ENCODE measurements at regions not wholly inside any gene's neighbourhood (a gene's known extent, or its start where the extent isn't known, plus 50 kb on each side); places are given as distances from the start of the nearest gene placed in this dataset.

DNA sequence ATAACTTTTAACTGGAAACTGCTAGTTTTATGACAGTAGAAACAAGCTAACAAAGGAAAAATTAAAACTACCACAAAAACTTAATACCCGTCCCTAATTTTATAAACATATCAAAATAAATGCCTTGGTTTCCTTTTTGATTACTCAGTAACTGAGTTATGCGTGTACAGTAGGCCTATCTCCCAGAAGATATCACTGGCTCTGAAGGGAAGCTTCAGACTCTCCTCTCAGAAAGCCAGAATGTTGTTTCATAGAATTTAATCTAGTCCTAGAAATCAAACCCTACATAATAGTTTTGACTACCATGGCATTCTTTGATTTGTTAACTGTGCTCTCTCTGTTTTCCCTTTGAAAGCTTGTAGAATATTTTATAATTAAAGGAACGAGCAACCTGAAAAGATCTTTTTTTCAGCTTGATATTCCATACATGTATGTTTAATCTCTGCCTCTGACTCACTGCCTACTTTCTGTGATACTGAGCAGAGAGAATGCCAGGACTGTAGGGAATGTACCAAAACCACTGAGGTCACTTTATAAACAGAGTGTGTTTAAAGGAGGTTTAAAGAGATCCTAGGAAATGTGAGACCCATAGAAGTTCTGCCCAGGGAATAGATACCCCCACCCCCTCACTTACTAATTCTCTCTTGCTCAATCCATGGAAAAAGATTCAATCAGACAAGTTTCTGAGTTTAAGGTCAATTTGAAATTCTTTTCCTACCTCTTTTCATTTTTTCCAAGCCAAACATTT lies 311.5 kb downstream of the HDGFL1 start:
- DNase-seq (ENCODE audit: low read depth) = peak; percentile 97

DNA sequence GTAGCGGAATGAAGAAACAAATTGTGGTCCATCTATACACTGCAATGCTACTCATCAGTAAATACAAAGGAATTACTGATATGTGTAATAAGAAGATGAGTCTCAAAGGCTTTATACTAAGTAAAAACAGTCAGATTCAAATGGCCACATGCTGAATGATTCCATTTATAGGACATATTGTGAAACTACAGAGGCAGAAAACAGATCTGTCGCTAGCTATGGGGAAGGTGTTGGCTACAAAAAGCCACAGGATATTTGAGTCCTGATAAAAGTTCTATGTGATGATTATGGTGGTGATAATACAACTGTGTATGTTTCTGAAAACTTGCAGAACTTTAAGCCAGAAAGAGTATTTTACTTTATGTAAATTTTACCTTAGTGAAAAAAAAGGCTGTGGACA lies 313.2 kb downstream of the HDGFL1 start:
- H3K4me3 ChIP-seq (ENCODE audit: low read depth, low read length) = no peak overlapping the region
- TF ChIP-seq, protein P1, sequence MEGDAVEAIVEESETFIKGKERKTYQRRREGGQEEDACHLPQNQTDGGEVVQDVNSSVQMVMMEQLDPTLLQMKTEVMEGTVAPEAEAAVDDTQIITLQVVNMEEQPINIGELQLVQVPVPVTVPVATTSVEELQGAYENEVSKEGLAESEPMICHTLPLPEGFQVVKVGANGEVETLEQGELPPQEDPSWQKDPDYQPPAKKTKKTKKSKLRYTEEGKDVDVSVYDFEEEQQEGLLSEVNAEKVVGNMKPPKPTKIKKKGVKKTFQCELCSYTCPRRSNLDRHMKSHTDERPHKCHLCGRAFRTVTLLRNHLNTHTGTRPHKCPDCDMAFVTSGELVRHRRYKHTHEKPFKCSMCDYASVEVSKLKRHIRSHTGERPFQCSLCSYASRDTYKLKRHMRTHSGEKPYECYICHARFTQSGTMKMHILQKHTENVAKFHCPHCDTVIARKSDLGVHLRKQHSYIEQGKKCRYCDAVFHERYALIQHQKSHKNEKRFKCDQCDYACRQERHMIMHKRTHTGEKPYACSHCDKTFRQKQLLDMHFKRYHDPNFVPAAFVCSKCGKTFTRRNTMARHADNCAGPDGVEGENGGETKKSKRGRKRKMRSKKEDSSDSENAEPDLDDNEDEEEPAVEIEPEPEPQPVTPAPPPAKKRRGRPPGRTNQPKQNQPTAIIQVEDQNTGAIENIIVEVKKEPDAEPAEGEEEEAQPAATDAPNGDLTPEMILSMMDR (conservative IDR thresholded peaks at IDR 0.05; ENCODE audit: low read depth, low read length) = no peak
- DNase-seq (ENCODE audit: low read depth) = peak; percentile 30

More for the DNA sequence above, 311.5 kb downstream of the HDGFL1 start:
- TF ChIP-seq, protein P1 (conservative IDR thresholded peaks at IDR 0.05; ENCODE audit: low read depth, low read length) = no peak
- H3K4me3 ChIP-seq (ENCODE audit: low read depth, low read length) = no peak overlapping the region

DNA sequence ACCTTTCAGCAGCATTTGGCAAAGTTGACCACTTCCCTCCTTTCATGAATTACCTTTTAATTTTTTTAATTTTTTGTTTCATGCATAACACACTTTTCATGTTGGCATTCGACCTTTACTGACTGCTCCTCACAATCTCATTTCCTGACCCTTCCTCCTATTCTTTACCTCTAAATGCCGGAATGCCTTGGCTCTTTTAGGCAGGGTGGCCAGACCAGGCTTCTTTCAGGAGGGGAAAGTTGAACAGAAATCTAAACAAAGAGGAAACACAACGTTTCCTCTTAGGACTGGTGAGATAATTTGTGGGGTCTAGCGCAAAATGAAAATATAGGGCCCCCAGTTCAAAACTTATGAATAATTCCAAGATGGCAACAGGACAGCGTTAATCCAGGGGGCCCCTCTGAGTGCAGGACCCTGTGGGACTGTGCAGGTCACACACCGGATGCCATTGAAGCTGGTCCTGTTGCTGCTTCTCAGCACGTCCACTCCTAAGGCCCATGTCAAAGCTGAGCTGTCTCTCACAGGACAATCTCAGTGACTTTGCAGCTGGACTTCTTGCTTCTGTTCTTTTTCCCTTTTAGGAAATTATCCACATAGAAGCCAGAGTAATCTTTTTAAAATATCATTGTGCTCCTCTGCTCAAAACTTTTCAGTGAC lies 313.8 kb downstream of the HDGFL1 start:
- DNase-seq (ENCODE audit: low read depth) = no peak
- TF ChIP-seq, protein P1 (conservative IDR thresholded peaks at IDR 0.05; ENCODE audit: low read depth, low read length) = no peak
- H3K4me3 ChIP-seq (ENCODE audit: low read depth, low read length) = no peak overlapping the region

DNA sequence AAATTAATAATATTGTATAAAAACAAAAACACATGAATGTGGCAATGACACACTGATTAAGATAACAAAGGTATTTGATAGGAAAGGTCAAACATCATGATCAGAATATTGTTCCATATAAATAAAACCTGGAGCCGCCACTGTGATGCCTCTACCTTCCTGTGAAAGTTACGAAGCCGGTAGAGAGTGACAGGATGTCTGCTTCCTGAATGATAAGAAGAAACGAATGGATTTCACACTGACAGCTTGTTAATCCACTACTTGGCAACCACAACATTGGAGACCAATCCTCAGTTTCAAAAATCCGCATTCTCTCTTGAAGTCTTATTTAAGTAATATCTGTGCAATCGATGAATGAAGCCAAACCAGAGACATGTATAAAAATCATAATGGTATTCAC lies 315.1 kb downstream of the HDGFL1 start:
- H3K4me3 ChIP-seq (ENCODE audit: low read depth, low read length) = no peak overlapping the region
- TF ChIP-seq, protein P1 (conservative IDR thresholded peaks at IDR 0.05; ENCODE audit: low read depth, low read length) = no peak
- DNase-seq (ENCODE audit: low read depth) = no peak

DNA sequence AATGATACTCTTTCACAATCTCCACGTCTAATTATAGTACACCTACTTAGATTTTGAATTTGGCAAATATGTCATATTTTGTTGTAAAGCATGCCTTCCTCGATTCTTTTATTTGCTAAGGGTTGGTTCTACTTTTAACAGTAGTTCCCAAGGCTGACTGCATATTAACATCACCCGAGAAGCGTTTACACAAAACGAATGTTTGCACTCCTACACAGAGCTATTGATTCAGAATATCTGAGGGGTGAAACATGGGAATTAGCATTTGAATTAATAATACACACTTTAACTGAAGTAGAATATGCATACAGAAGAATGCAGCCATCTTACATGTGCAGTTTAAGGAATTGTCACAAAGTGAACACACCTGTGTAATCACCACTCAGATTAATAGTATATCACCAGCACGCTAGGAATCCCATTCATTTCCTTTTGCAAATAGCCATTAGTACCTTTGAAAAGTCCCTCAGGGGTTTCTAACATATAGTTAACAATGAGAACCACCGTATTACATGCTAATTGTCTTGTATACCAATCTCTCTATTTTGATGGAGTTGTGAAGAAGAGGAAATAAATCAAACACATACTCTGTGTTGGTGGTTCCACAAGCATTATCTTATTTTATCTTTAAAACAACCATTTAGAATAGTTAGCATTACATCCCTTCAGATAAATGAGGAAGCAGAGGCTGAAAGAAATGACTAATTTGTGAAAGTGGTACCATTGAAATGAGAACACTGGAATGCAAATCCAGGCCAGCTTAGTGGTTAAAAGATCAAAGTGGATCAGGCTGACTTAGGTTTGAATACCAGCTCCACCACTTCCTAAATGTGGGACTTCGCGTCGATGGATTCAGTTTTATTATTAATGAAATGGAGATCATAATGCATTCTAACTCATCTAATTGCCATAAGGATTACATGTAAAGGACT lies 317.6 kb downstream of the HDGFL1 start:
- DNase-seq (ENCODE audit: low read depth) = peak; percentile 59
- no peak overlapping the region for H3K4me3 ChIP-seq (ENCODE audit: low read depth, low read length)
- TF ChIP-seq, protein P1 (conservative IDR thresholded peaks at IDR 0.05; ENCODE audit: low read depth, low read length) = no peak

DNA sequence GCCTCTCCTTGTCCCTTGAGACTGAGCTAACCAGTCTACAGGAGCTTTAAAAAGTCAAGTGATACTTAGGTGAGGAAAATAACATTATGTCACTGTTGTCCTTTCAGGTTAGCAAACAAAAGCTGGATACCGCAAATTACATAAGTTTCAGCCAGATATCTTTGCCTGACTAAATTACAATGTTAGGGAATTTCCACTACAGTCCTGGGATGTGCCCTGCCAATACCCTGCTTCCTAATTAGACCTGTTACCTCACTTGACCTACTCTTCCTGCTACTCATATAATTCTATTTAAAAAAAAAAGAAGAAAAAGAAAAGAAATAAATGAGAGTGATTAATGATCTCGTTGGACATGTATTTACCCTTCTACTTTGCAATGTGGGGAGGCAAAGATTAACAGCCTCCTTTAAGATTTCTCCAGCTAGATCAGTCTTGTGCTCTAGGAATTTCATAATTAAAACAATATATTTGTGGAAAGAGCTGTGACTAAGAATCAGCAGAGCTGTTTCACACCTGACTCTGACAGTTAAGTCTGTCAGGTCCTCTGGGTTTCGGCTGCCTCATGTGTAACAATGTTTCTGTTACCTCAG lies 318.9 kb downstream of the HDGFL1 start:
- H3K4me3 ChIP-seq (ENCODE audit: low read depth, low read length) = no peak overlapping the region
- DNase-seq (ENCODE audit: low read depth) = no peak
- TF ChIP-seq, protein P1 (conservative IDR thresholded peaks at IDR 0.05; ENCODE audit: low read depth, low read length) = no peak
